GM18868 (cell line): ENCODE measurements at regions not wholly inside any gene's neighbourhood (a gene's known extent, or its start where the extent isn't known, plus 50 kb on each side); places are given as distances from the start of the nearest gene placed in this dataset.

Source experiments
- ATAC-seq: cut with Tn5 transposase; IDR thresholded peaks from one replicate; pipeline ENCODE4 v1.9.1; 2021; ENCODE audit warnings: mild to moderate bottlenecking, moderate library complexity; ENCODE audit not compliant: unreplicated experiment

DNA sequence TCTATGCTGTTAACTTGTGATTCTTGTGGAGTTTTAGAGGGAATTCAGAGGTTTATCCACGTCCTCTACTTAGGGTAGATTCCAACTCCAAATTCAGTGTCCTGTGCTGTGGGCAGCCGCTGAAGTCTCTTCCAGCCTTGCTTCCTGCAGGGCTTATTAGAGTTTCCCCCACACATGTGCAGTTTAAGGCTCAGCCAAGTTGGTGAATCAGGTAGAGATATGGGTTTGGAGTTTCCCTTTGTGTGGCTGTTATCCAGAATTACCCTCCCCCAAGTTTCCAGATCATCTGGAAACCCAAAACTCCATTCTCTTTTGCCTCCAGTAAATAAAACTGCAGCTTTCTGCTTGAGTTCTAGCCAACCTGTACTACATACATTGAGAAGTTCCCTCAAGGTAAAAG, 853.7 kb downstream of the GALC start:
- ATAC-seq, result no peak

GRCh38 chr14:87133073-87133801, 859.7 kb downstream of the GALC start:
- ATAC-seq, result no peak

DNA sequence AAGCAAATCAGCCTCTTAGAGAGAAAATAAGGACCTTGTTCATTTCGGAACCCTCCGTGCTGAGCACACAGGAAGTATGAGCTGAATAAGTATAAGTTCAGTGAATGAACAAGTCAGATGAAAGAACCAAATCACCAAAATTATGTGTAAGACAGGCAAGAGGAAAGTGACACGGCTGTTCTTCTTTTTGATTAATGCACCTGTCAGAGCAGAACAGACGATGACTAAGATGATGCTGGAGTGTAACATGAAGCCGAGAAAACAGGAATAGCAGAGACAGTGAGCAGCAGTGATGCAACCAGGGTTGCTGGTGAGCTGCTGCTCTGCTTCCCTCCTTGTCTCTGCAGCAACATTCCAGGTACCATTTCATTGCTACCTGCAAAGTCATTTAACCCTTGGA, 861.1 kb downstream of the GALC start:
- no peak for ATAC-seq

DNA sequence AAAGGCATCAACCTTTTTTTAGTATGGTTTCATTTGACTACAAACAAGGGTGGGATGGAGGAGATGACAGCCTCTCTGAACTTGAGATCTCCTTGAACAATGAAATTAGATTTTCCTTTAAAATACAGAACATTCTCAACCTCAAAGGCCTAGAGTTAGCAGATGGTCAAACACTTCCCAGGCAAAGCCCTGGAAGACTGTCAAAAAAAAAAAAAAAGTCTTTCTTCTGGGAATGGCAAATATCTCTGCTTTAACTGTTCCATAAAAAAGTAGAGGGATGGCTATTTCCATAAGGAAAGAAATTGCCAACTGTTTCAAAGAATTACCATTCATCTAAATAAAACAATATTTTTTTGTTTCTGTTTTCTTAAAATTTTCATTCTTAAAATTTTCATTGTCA, 870.8 kb downstream of the GALC start:
- ATAC-seq, result no peak

DNA sequence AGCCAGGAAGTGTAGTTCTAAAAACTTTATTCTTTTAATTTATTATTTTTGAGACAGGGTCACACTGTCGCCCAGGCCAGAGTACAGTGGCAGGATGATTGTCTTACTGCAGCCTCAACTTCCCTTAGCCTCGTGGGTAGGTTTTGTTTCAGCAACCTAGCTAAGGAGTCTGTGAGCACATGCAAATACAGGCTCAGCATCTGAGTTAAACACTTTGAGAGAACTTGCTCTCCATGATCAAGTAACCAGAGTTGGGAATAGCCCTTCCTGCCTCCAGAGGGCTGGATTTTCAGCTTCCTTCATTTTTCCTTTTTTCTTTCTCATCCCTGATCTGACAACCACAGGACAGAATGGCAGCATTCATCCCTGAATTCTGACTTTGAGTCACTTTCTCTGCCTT, 871.3 kb downstream of the GALC start:
- ATAC-seq, result no peak

- no peak for ATAC-seq
These were observed 877.7 kb downstream of the GALC start for GRCh38 chr14:87115234-87115633.

DNA sequence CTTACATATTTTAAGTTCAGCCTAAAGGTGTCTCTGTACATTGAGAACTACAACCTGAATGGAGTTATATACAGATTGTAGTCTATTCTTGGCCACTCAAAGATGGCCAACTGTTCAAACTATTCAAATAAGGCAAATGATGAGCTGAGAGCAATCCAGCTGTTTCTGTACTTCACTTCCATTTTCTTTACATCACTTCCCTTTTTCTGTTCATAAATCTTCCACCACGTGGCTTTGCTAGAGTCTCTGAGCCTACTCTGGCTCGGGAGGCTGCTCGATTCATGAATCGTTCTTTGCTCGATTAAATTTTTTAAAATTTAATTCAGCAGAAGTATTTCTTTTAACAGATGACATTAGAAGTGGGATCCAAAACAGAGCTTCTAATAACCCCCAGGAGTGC, 879.7 kb downstream of the GALC start:
- no peak for ATAC-seq

DNA sequence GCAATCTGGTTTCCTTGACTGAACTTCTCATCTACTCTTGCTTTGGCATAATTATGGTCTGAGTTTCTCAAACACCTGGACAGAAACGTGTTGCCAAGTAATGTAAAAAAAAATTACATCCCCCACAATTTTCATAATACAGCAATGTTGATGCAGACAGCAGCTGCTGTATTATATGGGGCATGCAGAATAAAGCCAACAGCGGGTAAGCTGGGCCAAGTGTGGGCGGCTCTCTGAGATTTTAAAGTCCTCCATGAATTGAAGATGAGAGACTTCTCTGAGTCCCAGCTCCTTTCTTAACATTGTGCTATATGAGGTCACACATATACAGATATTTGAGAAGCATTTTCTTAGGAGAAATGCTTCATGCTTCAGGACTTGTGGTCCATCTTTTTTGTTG, 881.2 kb downstream of the GALC start:
- no peak for ATAC-seq

- no peak for ATAC-seq
These were observed 881.9 kb downstream of the GALC start for GRCh38 chr14:87111126-87111525.

DNA sequence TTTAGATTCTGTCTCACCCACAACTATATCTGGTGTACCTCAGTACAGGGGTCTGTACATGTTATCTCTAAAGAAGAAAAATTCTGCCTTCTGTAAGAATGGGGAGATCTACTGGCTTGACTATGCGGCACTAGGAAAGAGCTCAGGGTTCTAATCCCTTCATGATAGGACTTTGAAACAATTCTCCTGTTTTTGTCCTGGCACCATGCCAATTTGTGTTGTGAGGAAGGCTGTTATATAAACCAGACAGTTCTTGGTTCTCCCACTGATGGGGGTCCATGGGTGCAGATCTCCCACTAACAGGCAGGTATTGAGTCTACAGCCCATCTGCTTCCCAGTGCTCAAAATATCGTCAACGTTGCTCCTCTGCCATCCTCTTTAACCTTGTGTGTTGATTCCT, 883.7 kb downstream of the GALC start:
- ATAC-seq, result no peak

DNA sequence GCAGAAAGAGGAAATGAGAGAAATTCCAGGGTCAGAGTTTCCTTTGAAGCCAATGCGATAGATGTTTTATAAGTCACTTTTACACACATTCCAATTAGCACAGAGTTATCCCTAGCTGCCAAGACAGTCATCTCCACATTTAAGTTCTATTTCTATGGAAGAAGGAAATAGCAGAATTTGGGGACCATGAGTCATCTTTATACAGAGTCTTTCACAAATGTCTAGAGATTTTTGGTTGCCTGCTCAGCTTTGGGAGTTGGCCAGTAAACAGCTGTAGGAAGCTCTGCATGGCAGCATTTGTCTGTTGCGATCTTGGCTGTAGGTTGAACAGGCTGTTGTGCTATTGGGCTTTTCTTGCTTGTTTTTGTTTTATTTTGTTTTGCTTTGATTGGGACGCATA, 884.3 kb downstream of the GALC start:
- no peak for ATAC-seq

DNA sequence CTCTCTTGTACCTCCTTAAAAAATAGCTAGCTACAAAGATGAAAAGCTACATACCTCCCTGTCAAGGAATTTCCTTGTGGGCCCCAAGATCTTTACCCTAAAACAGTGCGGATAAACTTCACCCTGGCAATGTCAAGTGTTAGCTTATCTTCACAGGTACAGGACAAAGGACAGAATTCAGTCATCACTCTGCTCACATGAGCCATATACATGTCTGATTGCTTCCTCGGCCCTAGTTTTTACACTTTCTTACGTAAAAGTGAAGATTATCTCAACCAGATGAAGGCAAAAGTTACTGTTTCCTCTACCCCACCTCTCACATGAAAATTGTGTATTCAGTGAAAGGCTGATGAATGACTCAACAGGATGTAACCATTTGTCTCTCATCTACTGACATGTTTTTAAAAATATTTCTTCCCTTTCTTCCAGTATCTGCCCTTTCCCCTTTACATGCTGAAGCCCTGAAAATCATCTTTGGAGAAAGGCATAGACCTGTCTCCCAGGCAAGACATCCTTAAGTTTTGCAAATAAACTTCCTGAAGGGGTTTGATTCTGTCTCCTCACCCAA, 890.1 kb downstream of the GALC start:
- ATAC-seq, result no peak

DNA sequence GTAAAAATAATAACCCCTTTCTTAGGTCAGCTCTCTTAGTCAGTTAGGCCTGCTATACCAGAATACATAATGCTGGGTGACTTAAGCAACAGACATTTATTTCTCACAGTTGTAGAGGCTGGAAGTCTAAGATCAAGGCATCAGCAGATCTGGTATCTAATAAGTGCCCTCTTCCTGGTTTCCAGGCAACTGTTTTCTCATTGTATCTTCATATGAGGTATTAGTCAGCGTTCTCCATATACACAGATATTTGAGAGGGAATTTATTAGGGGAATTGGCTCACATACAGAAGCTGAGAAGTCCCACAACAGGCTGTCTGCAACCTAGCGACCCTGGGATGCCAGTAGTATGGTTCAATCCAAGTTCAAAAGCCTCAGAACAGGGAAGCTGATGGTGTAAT, 896.0 kb downstream of the GALC start:
- ATAC-seq, result no peak

DNA sequence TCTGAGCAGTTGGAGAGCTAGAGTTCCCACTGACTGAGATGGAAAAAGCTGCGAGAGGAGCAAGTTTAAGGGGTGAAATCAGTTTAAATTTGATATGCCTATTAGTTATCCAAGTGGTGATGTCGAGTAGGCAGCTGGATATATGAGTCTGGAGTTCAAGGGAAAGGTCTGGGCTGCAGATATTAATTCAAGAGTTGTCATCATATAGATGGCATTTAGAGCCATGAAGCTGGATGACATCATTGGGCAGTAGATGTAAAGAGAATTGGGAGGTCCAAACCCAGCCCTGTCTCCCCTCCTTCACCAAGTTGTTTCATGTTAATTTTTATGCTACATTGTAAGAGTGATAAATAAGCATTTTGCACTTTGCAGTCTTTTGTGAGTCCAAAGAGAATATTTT, 898.1 kb downstream of the GALC start:
- no peak for ATAC-seq

DNA sequence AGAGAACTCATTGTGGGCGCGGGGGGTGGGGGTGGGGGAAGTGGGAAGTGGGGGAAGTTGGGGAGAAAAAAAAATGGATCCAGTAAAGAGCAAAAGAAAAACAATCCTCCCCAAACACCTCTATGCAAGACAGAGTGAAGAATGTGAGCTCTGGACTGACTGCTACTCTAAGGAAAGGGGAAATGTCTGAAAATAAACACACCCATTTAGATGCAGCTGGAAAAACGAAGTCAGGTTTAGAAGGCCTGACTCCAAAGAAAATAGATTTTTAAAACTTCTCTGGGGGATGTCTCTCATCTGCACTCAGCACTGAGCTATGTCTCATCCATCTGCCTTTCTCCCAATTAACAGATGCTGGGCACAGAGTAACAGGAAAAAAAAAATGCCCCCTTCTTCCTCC, 904.4 kb downstream of the GALC start:
- ATAC-seq, result no peak

DNA sequence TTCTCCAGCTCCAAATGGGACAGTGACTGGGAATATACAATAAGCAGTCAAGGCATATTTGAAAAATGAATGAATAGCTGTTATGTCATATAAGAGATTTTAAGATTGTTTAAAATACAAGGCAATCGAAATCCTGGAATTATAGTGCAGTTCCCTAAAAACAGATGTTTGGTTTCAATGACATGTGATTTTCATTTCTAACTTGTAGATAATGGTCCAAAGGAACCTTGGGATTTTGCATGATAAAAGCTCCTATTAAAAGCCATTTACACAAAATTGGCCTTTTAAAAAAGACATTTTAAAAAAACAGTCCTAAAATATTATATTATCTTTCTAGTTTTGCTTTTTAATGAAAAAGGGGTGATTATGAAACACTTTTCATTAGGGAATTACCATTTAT, 905.1 kb downstream of the GALC start:
- ATAC-seq, result no peak

DNA sequence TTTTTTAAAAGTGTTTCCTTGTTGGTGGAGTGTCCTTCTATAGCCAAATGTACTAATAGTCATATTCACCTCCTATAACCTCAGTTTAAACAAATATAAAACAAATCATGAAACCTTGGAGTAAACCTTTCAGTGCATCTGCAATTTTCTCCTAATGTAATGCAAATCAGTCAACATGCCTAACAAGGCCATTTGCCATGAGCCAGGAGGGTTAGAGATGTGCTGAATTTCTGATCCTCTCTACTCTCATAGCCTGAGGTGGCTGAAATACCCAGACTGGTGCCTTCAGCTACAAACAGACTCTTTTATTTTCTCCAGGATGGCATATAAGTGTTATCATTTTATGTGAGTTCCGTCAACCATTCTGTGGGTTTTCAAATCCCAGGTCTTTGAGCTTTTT, 908.1 kb downstream of the GALC start:
- ATAC-seq, result no peak

GRCh38 chr14:87082917-87083316, 910.1 kb downstream of the GALC start:
- ATAC-seq, result no peak

- no peak for ATAC-seq
These were observed 912.0 kb downstream of the GALC start for GRCh38 chr14:87081004-87081403.

DNA sequence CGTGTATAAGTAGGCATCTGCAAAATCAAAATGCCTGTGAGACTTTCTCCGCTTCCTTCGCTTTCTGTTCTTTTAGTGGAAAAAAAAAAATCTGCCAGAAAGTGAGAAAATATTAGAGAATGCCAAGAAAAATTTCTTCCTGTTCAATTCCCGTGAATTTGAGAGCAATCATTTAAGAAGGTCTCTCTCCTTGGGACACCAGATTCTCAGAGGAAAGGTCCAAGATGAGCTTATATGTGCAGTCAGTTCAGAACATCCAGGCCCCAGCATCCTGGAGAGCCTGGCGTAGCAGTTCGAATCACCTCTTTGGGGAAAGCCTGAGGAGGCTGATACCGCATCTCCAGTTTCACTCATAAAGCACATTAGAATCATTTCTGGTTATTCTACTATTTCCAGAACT, 912.8 kb downstream of the GALC start:
- no peak for ATAC-seq

- no peak for ATAC-seq
These were observed 913.6 kb downstream of the GALC start for GRCh38 chr14:87079416-87079815.

DNA sequence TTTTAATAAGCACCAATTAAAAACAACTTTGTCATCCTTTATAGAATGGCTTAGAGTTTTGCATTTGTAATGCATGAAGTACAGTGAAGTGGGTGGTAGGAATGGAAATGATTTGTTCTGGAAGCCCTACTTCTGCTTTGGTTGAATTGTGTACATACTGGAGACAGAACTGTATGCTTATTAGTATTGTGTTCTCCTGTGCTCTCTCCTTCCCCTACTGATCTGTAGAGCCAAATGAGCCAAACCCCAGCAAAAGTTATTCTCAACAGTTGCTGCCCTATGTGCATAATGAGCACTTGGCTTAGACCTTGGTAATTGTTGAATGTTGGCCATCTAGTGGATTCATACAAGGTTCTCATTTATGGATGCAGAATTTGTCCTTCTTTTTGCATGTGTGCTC, 916.1 kb downstream of the GALC start:
- ATAC-seq, result no peak

DNA sequence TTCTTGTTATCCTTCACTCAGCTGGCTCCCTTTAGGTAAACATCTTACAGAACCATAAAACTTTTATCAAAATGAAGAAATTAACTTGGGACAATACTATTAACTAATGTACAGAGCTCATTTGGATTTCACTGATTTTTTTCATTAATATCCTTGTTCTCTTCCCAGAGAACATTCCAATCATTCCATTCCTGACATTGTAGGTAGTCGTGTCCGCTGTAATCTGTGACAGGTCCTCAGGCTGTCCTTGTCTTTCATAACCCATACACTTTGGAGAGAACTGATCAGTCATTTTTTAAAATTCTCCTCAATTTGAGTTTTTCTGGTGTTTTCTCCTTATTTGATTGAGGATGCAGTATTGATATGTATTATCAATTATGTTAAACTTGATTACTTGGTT, 916.8 kb downstream of the GALC start:
- ATAC-seq, result no peak
